ENCODE measurements at regions not wholly inside any gene's neighbourhood (a gene's known extent, or its start where the extent isn't known, plus 50 kb on each side); places are given as distances from the start of the nearest gene placed in this dataset.

- Histone ChIP-seq H3K4me3 (ENCODE audit: low read depth, low read length) (no peak overlapping the region), H3K27me3 (ENCODE audit: control insufficient read depth, insufficient read depth, low read length) (peaks cover 66% of the 10 kb centered on the region), H3K9me3 (ENCODE audit: control insufficient read depth, insufficient read depth, low read length) (no peaks in the 10 kb centered on the region), H3K27ac (ENCODE audit: low read depth, low read length) (no peak overlapping the region)
- POLR2A ChIA-PET = no interaction called here
- no peak for DNase-seq (ENCODE audit: low read depth, low spot score)
- CTCF ChIA-PET = interaction anchor here (1.1 kb wide), 1 partner anchor 285 kb away, joined by 3 read pairs; no protein-coding TSS in a partner anchor
- no peak for TF ChIP-seq CTCF (IDR thresholded peaks at IDR 0.05; ENCODE audit: low read depth, low read length)
Measured at GRCh38 chr14:22485649-22486048, 103.4 kb downstream of the DAD1 start.

GRCh38 chr14:22485178-22485577, 103.8 kb downstream of the DAD1 start:
- H3K4me3 ChIP-seq (ENCODE audit: low read depth, low read length) = no peak overlapping the region
- no peaks in the 10 kb centered on the region for H3K9me3 ChIP-seq (ENCODE audit: control insufficient read depth, insufficient read depth, low read length)
- ChIA-PET CTCF (interaction anchor here (0.6 to 1.1 kb wide), 2 partner anchors 12 to 284 kb away, joined by 3 read pairs; no protein-coding TSS in a partner anchor), POLR2A (no interaction called here)
- no peak for DNase-seq (ENCODE audit: low read depth, low spot score)
- TF ChIP-seq CTCF (IDR thresholded peaks at IDR 0.05; ENCODE audit: low read depth, low read length) = no peak
- H3K27ac ChIP-seq (ENCODE audit: low read depth, low read length) = no peak overlapping the region
- peaks cover 67% of the 10 kb centered on the region for H3K27me3 ChIP-seq (ENCODE audit: control insufficient read depth, insufficient read depth, low read length)

GRCh38 chr14:22484632-22485031, 104.4 kb downstream of the DAD1 start:
- H3K9me3 ChIP-seq (ENCODE audit: control insufficient read depth, insufficient read depth, low read length) = no peaks in the 10 kb centered on the region
- H3K4me3 ChIP-seq (ENCODE audit: low read depth, low read length) = no peak overlapping the region
- ChIA-PET CTCF (interaction anchor here (0.6 kb wide), 1 partner anchor 11 kb away, joined by 3 read pairs; no protein-coding TSS in a partner anchor), POLR2A (no interaction called here)
- TF ChIP-seq CTCF (IDR thresholded peaks at IDR 0.05; ENCODE audit: low read depth, low read length) = no peak
- no peak for DNase-seq (ENCODE audit: low read depth, low spot score)
- no peak overlapping the region for H3K27ac ChIP-seq (ENCODE audit: low read depth, low read length)
- H3K27me3 ChIP-seq (ENCODE audit: control insufficient read depth, insufficient read depth, low read length) = peaks cover 67% of the 10 kb centered on the region

- Histone ChIP-seq H3K27ac (ENCODE audit: low read depth, low read length) (no peak overlapping the region), H3K9me3 (ENCODE audit: control insufficient read depth, insufficient read depth, low read length) (no peaks in the 10 kb centered on the region), H3K4me3 (ENCODE audit: low read depth, low read length) (no peak overlapping the region), H3K27me3 (ENCODE audit: control insufficient read depth, insufficient read depth, low read length) (peaks cover 66% of the 10 kb centered on the region)
- ChIA-PET POLR2A (no interaction called here), CTCF (no interaction called here)
- no peak for TF ChIP-seq CTCF (IDR thresholded peaks at IDR 0.05; ENCODE audit: low read depth, low read length)
- DNase-seq (ENCODE audit: low read depth, low spot score) = no peak
Measured at GRCh38 chr14:22483863-22484593, 105.0 kb downstream of the DAD1 start.

- ChIA-PET CTCF (interaction anchor here (1.8 kb wide), 1 partner anchor 10 kb away, joined by 7 read pairs; no protein-coding TSS in a partner anchor), POLR2A (no interaction called here)
- H3K4me3 ChIP-seq (ENCODE audit: low read depth, low read length) = no peak overlapping the region
- no peak for TF ChIP-seq CTCF (IDR thresholded peaks at IDR 0.05; ENCODE audit: low read depth, low read length)
- DNase-seq (ENCODE audit: low read depth, low spot score) = no peak
- H3K27me3 ChIP-seq (ENCODE audit: control insufficient read depth, insufficient read depth, low read length) = peaks cover 62% of the 10 kb centered on the region
- H3K27ac ChIP-seq (ENCODE audit: low read depth, low read length) = no peak overlapping the region
- no peaks in the 10 kb centered on the region for H3K9me3 ChIP-seq (ENCODE audit: control insufficient read depth, insufficient read depth, low read length)
Measured at GRCh38 chr14:22482782-22483553, 106.1 kb downstream of the DAD1 start.
